Smooth muscle cell (in vitro differentiated cells): ENCODE measurements at regions not wholly inside any gene's neighbourhood (a gene's known extent, or its start where the extent isn't known, plus 50 kb on each side); places are given as distances from the start of the nearest gene placed in this dataset.

Experiments
- DNase-seq: peaks from one replicate; lab custom pipeline; 2025; ENCODE audit not compliant: unreplicated experiment; lab: John Stamatoyannopoulos, UW
- H2AFZ ChIP-seq: fragments of 200-600 bp; sonication (generic); 2 replicates; pipeline ENCODE4 v1.6.0; 2016; ENCODE audit warnings: antibody characterized with exemption, low read depth, mild to moderate bottlenecking
- H3F3A ChIP-seq: fragments of 200-600 bp; sonication (generic); 2 replicates; pipeline ENCODE4 v1.6.0; 2017; ENCODE audit warnings: antibody characterized with exemption, low read depth
- H3K27ac ChIP-seq: fragments of 200-600 bp; sonication (generic); 2 replicates; pipeline ENCODE4 v1.5.1; 2016; ENCODE audit warnings: low read depth, mild to moderate bottlenecking
- H3K27me3 ChIP-seq: fragments of 200-600 bp; sonication (generic); 2 replicates; pipeline ENCODE4 v1.6.1; 2016; ENCODE audit warnings: low read depth, mild to moderate bottlenecking
- H3K36me3 ChIP-seq: fragments of 200-600 bp; sonication (generic); 2 replicates; pipeline ENCODE4 v1.5.1; 2016; ENCODE audit warnings: low read depth
- H3K4me1 ChIP-seq: fragments of 200-600 bp; sonication (generic); 2 replicates; pipeline ENCODE4 v1.5.1; 2016; ENCODE audit warnings: low read depth
- H3K4me2 ChIP-seq: fragments of 200-600 bp; sonication (generic); 2 replicates; pipeline ENCODE4 v1.6.0; 2016; ENCODE audit warnings: mild to moderate bottlenecking
- H3K4me3 ChIP-seq: fragments of 200-600 bp; sonication (generic); 2 replicates; pipeline ENCODE4 v1.5.1; 2016; ENCODE audit warnings: mild to moderate bottlenecking
- H3K79me2 ChIP-seq: fragments of 200-600 bp; sonication (generic); 2 replicates; pipeline ENCODE4 v1.6.0; 2016; ENCODE audit warnings: low read depth, mild to moderate bottlenecking
- H3K9ac ChIP-seq: fragments of 200-600 bp; sonication (generic); 2 replicates; pipeline ENCODE4 v1.6.0; 2016; ENCODE audit warnings: low read depth
- H3K9me3 ChIP-seq: fragments of 200-600 bp; sonication (generic); replicated peaks from 2 replicates; pipeline ENCODE4 v1.5.1; 2016; ENCODE audit warnings: low read depth
- H4K20me1 ChIP-seq: fragments of 200-600 bp; sonication (generic); 2 replicates; pipeline ENCODE4 v1.6.0; 2016; ENCODE audit warnings: low read depth
- CTCF ChIP-seq: fragments of 200-600 bp; sonication (generic); IDR thresholded peaks from 2 replicates; pipeline ENCODE4 v1.5.1; 2017; ENCODE audit warnings: borderline replicate concordance, mild to moderate bottlenecking, antibody characterized with exemption; ENCODE audit not compliant: insufficient read depth, poor library complexity, severe bottlenecking
- WGBS: methylation state at CpG from one replicate; pipeline ENCODE4 v1.1.7; 2016; ENCODE audit warnings: low lambda C conversion rate; 5-methylcytosine and 5-hydroxymethylcytosine counted together

DNA sequence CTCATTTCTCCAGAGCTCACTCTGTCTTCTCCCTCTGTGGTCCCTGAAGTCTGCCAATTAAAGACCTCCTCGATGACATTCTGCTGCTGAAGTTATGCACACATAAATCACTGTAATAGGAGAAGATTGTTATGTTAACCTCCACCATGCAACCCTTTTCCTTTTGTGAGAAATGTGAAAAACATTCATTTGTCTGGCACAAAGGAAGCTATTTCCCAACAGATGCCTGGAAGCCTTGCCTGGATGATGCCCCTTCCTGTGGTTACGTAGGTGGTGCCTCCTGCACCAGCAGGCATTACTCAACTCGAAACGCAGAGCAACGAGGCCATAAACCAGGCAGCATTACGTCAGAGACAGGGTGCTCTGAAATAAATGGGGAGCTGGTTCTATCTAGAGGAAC, 327.4 kb upstream of the ZNF507 start:
- H3K9ac ChIP-seq, result peak overlapping the region; percentile 32
- 34% methylated on average over 6 of the region's 6 CpGs for WGBS
- no peaks in the 10 kb centered on the region for H3K79me2 ChIP-seq
- H3K4me3 ChIP-seq, result no peak overlapping the region
- H2AFZ ChIP-seq, result no peak overlapping the region
- TF ChIP-seq CTCF, result no peak
- H3K4me2 ChIP-seq, result peak overlapping the region; percentile 6
- H3K36me3 ChIP-seq, result no peaks in the 10 kb centered on the region
- no peaks in the 10 kb centered on the region for H3K4me1 ChIP-seq
- no peak for DNase-seq
- H3K9me3 ChIP-seq, result no peaks in the 10 kb centered on the region
- H3K27ac ChIP-seq, result peak overlapping the region; percentile 78
- H3F3A ChIP-seq, result no peaks in the 10 kb centered on the region
- H3K27me3 ChIP-seq, result no peaks in the 10 kb centered on the region
- H4K20me1 ChIP-seq, result no peaks in the 10 kb centered on the region

- Histone ChIP-seq H3K9me3 (no peaks in the 10 kb centered on the region), H3K36me3 (no peaks in the 10 kb centered on the region), H3K27me3 (no peaks in the 10 kb centered on the region), H3K9ac (no peak overlapping the region), H3F3A (no peaks in the 10 kb centered on the region), H3K4me3 (no peak overlapping the region), H3K27ac (no peak overlapping the region), H3K4me1 (no peaks in the 10 kb centered on the region), H3K79me2 (no peaks in the 10 kb centered on the region), H3K4me2 (no peak overlapping the region), H2AFZ (no peak overlapping the region), H4K20me1 (no peaks in the 10 kb centered on the region)
- TF ChIP-seq CTCF, result no peak
- DNase-seq, result no peak
- 93% methylated on average over 2 of the region's 2 CpGs for WGBS
These were observed 324.9 kb upstream of the ZNF507 start for GRCh38 chr19:32020538-32020937.

- no peak overlapping the region for H3K4me2 ChIP-seq
- H3K4me3 ChIP-seq, result no peak overlapping the region
- no peak for DNase-seq
- no peaks in the 10 kb centered on the region for H3K27me3 ChIP-seq
- no peak for TF ChIP-seq CTCF
- H3K27ac ChIP-seq, result no peak overlapping the region
- H3F3A ChIP-seq, result no peaks in the 10 kb centered on the region
- no peak overlapping the region for H2AFZ ChIP-seq
- no peaks in the 10 kb centered on the region for H3K79me2 ChIP-seq
- no peaks in the 10 kb centered on the region for H3K36me3 ChIP-seq
- H3K9ac ChIP-seq, result no peak overlapping the region
- no peaks in the 10 kb centered on the region for H3K4me1 ChIP-seq
- H4K20me1 ChIP-seq, result no peaks in the 10 kb centered on the region
- no peaks in the 10 kb centered on the region for H3K9me3 ChIP-seq
- 82% methylated on average over 9 of the region's 9 CpGs for WGBS
These were observed 323.3 kb upstream of the ZNF507 start for GRCh38 chr19:32022044-32022640.
